ENCODE measurements at regions not wholly inside any gene's neighbourhood (a gene's known extent, or its start where the extent isn't known, plus 50 kb on each side); places are given as distances from the start of the nearest gene placed in this dataset.

GRCh38 chr5:103847060-103847459 is 284.5 kb upstream of the NUDT12 start:
- Histone ChIP-seq H3K27ac (no peak overlapping the region), H3K36me3 (no peaks in the 10 kb centered on the region), H3K4me3 (no peak overlapping the region), H3K27me3 (no peaks in the 10 kb centered on the region), H3K9me3 (no peaks in the 10 kb centered on the region), H3K4me1 (no peaks in the 10 kb centered on the region)
- no peak for DNase-seq
- intact Hi-C loops (cut with DNase I; ENCODE audit: low total_unique reads), result no loop called here
- 79 to 86% (median 86%) methylated on average over 3 of the region's 3 CpGs for WGBS, 5 donors
- TF ChIP-seq POLR2A (IDR thresholded peaks at IDR 0.05), result no peak
- TF ChIP-seq EP300 (IDR thresholded peaks at IDR 0.05), result no peak
- TF ChIP-seq POLR2AphosphoS5 (IDR thresholded peaks at IDR 0.05), result no peak
- TF ChIP-seq CTCF (IDR thresholded peaks at IDR 0.05), result no peak

- Histone ChIP-seq H3K9me3 (no peaks in the 10 kb centered on the region), H3K4me3 (no peak overlapping the region), H3K27me3 (no peaks in the 10 kb centered on the region), H3K36me3 (no peaks in the 10 kb centered on the region), H3K4me1 (no peaks in the 10 kb centered on the region), H3K27ac (no peak overlapping the region)
- no peak for DNase-seq
- TF ChIP-seq CTCF (IDR thresholded peaks at IDR 0.05), result no peak
- no peak for TF ChIP-seq POLR2A (IDR thresholded peaks at IDR 0.05)
- TF ChIP-seq EP300 (IDR thresholded peaks at IDR 0.05), result no peak
- TF ChIP-seq POLR2AphosphoS5 (IDR thresholded peaks at IDR 0.05), result no peak
- intact Hi-C loops (cut with DNase I; ENCODE audit: low total_unique reads), result no loop called here
These were observed 280.3 kb upstream of the NUDT12 start for GRCh38 chr5:103842936-103843335.

- 0 to 85% (median 81%) methylated on average over 1 of the region's 1 CpG for WGBS, 5 donors
- no peaks in the 10 kb centered on the region for H3K36me3 ChIP-seq
- no peak overlapping the region for H3K4me3 ChIP-seq
- no peaks in the 10 kb centered on the region for H3K4me1 ChIP-seq
- no peaks in the 10 kb centered on the region for H3K9me3 ChIP-seq
- H3K27me3 ChIP-seq, result no peaks in the 10 kb centered on the region
- no peak overlapping the region for H3K27ac ChIP-seq
- intact Hi-C loops (cut with DNase I; ENCODE audit: low total_unique reads), result no loop called here
- DNase-seq, result no peak
- no peak for TF ChIP-seq POLR2AphosphoS5 (IDR thresholded peaks at IDR 0.05)
- no peak for TF ChIP-seq CTCF (IDR thresholded peaks at IDR 0.05)
- TF ChIP-seq POLR2A (IDR thresholded peaks at IDR 0.05), result no peak
- TF ChIP-seq EP300 (IDR thresholded peaks at IDR 0.05), result no peak
These were observed 278.0 kb upstream of the NUDT12 start for GRCh38 chr5:103840600-103840999.

GRCh38 chr5:103834216-103834615 is 271.6 kb upstream of the NUDT12 start:
- Histone ChIP-seq H3K4me3 (no peak overlapping the region), H3K27ac (no peak overlapping the region), H3K9me3 (no peaks in the 10 kb centered on the region), H3K36me3 (no peaks in the 10 kb centered on the region), H3K4me1 (no peaks in the 10 kb centered on the region), H3K27me3 (no peaks in the 10 kb centered on the region)
- intact Hi-C loops (cut with DNase I; ENCODE audit: low total_unique reads), result no loop called here
- DNase-seq, result no peak
- no peak for TF ChIP-seq EP300 (IDR thresholded peaks at IDR 0.05)
- no peak for TF ChIP-seq CTCF (IDR thresholded peaks at IDR 0.05)
- TF ChIP-seq POLR2A (IDR thresholded peaks at IDR 0.05), result no peak
- WGBS, 5 donors, result 47 to 55% (median 50%) methylated on average over 1 of the region's 1 CpG

GRCh38 chr5:103829585-103829984 is 267.0 kb upstream of the NUDT12 start:
- DNase-seq, result no peak
- no peak for TF ChIP-seq POLR2A (IDR thresholded peaks at IDR 0.05)
- TF ChIP-seq POLR2AphosphoS5 (IDR thresholded peaks at IDR 0.05), result no peak
- no peak for TF ChIP-seq CTCF (IDR thresholded peaks at IDR 0.05)
- no peak for TF ChIP-seq EP300 (IDR thresholded peaks at IDR 0.05)
- H3K36me3 ChIP-seq, result no peaks in the 10 kb centered on the region
- no peaks in the 10 kb centered on the region for H3K27me3 ChIP-seq
- intact Hi-C loops (cut with DNase I; ENCODE audit: low total_unique reads), result no loop called here
- H3K9me3 ChIP-seq, result no peaks in the 10 kb centered on the region
- no peaks in the 10 kb centered on the region for H3K4me1 ChIP-seq
- 51 to 64% (median 60%) methylated on average over 7 of the region's 7 CpGs for WGBS, 5 donors
- H3K4me3 ChIP-seq, result no peak overlapping the region
- H3K27ac ChIP-seq, result no peak overlapping the region

Data from stomach (tissue), 8 donors.